GM18505 (cell line): ENCODE measurements at regions not wholly inside any gene's neighbourhood (a gene's known extent, or its start where the extent isn't known, plus 50 kb on each side); places are given as distances from the start of the nearest gene placed in this dataset.

Experiments
- ATAC-seq: cut with Tn5 transposase; IDR thresholded peaks from one replicate; pipeline ENCODE4 v1.9.1; 2021; ENCODE audit not compliant: unreplicated experiment
- POLR2A ChIP-seq: IDR thresholded peaks from 4 replicates; pipeline ENCODE4 v1.6.1; 2011; ENCODE audit warnings: borderline replicate concordance; ENCODE audit not compliant: insufficient read depth, insufficient read length; ENCODE audit errors: extremely low read depth

DNA sequence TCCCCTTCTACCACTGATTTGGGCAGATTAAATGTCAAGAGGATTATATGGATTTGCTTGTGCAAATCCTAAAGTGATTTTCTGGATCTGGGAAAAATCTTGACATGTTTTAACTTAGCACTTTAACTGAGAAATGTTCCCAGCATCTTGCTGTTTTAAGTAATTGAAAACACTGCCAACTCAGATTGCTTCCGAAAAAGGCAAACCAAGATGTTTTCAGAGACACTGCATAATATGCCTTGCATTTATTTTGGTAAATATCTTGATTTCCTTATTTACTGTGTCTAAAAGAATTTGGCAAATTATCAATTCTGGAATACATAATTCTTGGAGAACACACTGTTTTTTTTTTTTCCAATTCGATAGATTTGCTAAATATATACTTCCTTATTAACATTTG, 385.0 kb upstream of the FAM98A start:
- TF ChIP-seq POLR2A, result no peak
- no peak for ATAC-seq

DNA sequence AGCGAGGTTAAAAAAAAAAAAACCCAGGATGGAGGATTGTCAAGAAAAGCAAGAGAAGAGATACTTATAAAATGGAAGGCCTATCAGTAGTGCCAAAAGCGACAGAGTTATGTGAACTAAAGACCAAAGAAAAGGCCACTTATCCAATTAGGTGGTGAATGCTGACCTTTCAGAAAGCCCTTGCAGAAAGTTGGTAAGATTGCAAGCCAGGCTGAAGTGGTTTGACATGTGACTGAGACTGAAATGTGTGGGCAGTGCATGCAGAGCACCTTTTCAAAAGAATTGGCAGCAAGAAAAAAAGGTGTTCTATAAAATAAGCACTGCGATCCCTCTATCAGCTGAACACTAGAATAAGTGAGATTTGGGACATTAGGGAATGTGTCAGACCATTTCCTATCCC, 379.4 kb upstream of the FAM98A start:
- ATAC-seq, result no peak
- no peak for TF ChIP-seq POLR2A

DNA sequence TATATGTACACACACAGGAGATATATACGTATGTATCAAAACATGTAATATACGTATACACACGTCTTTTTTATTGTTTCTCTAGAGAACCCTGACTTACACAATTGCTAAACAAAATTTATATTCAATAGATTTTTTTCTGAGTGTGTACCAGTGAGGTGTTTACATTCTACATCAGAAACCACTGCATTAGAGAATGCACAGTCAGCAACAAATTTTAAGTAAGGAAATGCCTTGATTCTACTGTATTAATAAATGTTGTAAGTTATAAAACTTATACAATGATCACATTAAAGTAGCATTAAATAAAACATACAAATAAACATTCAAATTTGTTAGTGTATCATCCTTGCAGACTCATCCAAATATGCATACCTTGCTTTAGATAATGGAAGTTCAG, 376.4 kb upstream of the FAM98A start:
- no peak for ATAC-seq
- no peak for TF ChIP-seq POLR2A

DNA sequence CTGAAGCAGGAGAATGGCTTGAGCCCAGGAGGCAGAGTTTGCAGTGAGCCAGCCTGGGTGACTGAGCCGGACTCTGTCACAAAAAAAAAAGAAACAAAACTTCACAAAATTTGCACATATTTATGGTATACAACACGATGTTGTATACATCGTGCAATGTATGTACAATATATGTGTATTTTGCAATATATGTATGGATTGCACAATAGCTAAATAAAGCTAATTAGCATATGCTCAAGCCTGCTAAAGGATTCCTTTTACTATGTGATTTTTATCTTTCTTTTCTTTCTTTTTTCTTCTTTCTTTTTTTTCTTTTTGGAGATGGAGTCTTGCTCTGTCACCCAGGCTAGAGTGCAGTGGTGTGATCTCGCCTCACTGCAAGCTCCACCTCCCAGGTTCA, 368.0 kb upstream of the FAM98A start:
- no peak for TF ChIP-seq POLR2A
- no peak for ATAC-seq

DNA sequence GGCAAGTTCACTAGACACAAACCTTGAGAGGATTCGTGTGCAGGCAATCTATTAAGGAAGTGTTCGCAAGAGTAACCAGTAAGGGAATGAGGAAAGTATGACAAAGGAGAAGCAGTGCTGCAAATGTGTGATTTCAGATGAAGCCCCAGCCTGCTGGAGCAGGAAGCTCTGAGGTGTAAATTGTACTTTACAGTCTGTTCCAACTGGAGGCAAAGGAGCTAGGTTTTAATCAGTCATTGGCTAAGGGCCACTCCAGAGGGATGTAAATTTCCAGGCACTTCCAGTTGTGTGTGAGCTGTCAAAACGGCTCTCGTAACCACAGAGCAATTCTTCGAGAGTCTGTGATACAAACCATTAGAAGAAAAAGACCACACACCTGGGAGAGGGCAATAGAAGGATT, 359.5 kb upstream of the FAM98A start:
- TF ChIP-seq POLR2A, result no peak
- no peak for ATAC-seq

DNA sequence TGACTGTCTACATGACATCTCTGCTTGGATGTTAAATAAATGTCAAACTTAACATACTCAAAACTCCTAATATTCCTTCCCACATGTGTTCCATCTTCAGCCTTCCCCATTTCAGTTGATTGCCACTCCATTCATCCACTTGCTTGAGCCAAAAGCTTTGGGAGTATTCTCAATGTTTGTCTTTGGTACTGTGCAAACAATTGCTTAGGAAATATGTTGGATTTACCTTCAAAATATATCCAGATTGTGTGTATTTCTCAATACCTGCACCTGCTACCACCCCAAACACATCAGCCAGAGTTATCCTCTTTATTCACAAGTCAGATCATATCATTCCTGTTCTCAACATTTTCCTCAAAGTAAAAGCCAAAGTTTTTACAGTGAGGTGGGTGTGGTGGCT, 350.3 kb upstream of the FAM98A start:
- ATAC-seq, result no peak
- no peak for TF ChIP-seq POLR2A

DNA sequence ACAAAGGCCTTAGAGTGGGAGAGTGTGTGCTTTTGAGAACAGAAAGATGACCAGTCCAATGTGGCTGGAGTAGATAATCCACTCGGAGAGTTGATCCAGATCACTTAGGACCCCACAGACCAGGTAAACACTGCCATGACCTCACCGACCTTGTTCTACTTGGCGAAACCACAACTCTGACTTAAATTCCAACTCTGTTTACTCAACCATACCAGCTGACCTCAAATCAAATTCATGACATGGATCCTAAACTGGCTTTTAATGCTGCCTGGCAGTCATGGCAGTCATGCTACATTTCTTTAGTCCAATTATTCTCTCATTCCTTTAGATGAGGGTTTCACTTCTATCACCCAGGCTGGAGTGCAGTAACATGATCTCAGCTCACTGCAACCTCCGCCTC, 347.1 kb upstream of the FAM98A start:
- TF ChIP-seq POLR2A, result no peak
- no peak for ATAC-seq

DNA sequence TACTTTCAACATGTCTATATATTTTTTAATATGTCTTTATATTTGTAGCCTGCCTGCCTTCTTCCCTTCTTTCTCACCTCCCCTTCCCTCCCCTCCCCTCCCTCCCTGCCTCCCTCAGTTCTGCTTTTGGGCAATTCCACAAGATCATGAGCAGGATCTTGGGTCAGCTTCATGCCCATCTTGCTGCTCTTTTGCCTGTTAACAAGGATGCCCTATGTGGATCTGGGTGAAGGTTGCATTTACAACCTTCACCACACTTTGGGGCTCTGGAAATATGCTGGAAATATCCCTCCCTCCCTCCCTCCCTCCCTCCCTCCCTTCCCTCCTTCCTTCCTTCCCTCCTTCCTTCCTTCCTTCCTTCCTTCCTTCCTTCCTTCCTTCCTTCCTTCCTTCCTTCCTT, 334.1 kb upstream of the FAM98A start:
- ATAC-seq, result no peak
- no peak for TF ChIP-seq POLR2A

DNA sequence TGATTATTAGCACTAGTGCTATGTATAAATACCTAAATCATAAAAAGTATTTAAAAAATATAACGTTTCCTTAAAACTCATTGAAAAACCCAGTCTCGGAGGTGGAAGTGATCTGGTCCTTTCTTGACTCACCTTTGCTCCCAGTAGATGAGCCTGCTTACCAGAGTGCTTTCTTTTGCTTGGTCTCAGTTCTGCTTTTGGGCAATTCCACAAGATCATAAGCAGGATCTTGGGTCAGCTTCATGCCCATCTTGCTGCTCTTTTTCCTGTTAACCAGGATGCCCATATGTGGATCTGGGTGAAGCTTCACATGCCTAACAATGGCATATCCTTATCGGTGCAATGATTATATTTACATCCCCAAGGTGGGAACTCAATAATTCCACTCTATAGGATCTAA, 332.1 kb upstream of the FAM98A start:
- no peak for ATAC-seq
- TF ChIP-seq POLR2A, result no peak

DNA sequence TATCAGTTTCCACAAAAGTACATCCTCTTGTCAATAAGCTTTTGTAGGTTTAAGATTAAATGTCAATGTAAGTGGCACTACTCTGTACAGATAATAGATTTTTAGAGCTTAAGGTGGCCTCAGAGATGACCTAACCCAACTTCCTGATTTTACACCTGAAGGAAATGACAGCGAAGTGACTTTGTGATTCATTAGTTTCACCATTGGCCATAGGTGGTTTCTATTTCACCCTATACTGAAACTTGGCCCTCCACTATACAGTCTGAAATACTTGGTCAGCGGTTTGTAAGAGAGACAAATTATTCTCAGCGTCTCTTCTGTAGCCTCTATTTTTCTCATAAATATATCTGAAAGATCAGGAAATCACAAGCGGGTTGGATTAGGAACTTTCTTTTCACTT, 330.4 kb upstream of the FAM98A start:
- ATAC-seq, result peak; percentile 80
- no peak for TF ChIP-seq POLR2A

DNA sequence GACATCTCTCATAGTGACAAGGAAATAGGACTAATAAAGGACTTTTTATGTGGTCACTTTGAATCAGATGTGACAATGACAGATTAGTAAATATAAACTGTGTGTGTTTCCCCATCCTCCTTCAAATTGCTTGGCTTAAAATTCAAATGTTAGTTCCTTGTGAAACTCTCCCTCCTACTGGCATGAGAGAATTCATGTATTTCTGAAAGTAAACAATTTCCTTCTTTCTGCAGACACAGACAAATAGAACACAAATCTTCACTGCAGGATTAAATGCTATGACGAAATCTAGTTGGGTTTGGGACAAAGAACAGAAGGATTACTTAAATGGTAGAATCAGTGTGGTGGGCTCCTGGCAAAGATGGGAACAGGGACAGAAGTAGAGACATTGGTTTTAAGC, 328.7 kb upstream of the FAM98A start:
- TF ChIP-seq POLR2A, result no peak
- ATAC-seq, result no peak

DNA sequence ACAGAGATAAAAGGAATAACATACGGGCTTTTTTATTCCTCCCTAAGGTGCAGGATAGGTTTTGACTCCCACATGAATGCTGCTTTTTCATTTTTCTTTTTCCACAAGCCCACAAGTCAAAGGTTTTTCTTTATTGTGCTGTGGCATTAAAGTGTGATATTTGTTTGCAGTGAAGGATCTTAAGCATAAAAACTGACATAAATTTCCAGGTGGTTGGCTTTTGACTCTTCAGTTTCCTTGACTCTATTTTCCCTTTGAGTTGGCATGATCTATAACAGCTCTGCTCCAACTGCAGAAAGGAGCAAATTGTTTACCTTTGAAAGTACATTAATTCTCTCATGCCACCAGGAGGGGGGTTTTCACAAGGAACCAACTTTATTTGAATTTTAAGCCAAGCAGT, 326.2 kb upstream of the FAM98A start:
- ATAC-seq, result no peak
- no peak for TF ChIP-seq POLR2A

DNA sequence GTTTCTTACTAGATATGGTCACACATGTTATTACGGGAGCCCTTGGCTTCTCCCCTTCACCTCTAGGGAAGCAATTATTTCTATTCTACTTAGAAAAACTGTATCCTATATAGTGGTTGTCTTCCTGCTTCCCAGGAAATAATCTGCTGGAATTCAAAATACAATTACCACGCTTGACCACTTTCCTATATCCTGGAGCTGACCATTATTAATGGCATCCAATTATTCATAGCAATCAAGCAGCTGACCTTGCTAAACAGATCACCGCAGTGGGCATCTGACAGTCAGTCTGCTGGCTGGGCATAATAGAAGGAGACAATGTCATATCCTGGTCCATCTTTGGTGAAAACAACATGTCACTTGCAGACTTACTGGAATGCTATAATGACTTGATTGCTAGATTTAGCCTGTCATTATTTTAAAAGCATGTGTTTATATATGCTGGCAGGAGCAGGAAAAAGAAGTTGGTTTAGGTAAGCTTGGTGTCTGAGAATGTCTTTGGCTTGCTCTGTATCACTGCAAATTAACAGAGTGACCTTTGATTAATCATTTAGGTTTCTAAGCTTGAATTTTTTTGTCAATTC, 325.6 kb upstream of the FAM98A start:
- TF ChIP-seq POLR2A, result no peak
- ATAC-seq, result no peak

DNA sequence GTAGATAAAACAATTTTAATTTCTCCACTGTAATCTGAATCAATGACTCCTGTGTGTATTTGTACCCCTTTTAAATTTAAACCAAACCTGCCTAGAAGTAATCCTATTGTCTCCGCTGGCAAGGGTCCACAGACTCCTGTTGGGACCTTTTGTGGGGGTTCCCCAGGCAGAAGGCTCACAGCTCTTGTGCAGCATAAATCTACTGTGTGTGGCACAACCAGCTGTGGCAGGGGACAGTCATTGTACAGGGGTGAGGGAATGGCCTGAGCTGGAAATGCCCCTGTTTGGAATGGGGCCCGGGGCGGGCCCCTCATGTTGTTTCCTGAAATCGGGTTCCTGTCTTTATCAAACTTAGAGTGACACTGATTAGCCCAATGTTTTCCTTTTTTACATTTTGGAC, 318.2 kb upstream of the FAM98A start:
- TF ChIP-seq POLR2A, result no peak
- no peak for ATAC-seq

DNA sequence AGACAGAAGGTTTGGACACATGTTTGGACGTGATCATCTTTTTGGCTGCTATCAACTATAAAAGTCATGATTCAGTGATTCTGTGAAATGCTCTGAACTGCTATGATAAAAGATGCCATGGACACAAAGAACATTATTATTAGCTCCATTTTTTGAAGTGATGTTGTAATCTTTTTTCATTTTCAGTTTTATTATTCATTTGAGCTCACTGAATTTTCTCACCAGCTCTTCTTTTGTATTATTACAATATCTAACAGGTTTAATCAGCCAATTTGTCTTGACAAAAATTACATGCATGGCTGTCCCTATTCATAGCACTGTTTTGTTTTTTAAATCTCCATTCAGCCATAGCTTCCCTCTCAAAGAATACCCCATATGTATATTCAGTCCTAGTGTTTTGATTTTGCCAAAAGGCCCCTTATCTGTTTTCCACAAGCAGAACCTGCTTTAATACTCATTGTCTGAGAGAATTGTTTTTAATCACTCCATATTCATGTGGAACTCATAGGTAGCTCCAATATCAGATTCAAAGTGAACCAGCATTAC, 314.0 kb upstream of the FAM98A start:
- TF ChIP-seq POLR2A, result no peak
- ATAC-seq, result no peak

DNA sequence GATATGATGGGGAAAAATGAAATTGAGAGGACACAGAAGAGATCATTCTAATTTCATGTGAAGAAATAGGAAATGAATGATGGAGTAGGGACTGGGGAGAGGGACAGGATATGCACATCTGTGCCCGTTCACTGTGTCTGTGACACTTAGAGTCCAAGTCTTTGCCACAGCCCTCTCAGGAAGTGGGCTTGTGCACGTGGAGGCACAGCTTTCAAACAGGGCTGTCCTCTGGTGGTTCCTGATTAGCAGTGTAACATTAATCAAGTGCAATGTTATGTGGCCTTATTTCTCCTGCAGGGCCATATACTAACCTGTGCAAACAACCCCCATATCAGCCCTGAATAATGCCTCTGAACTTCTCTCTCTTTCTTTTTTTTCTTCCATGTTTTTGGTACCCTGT, 312.2 kb upstream of the FAM98A start:
- TF ChIP-seq POLR2A, result no peak

More for the DNA sequence above, 312.2 kb upstream of the FAM98A start:
- no peak for ATAC-seq
